GM12892 (cell line): ENCODE measurements at regions not wholly inside any gene's neighbourhood (a gene's known extent, or its start where the extent isn't known, plus 50 kb on each side); places are given as distances from the start of the nearest gene placed in this dataset.

Experiments used
- POLR2AphosphoS5 ChIP-seq: IDR thresholded peaks from 2 replicates; pipeline ENCODE4 v1.6.1; 2011; ENCODE audit warnings: low read depth, low read length, control low read depth
- TAF1 ChIP-seq: IDR thresholded peaks from 2 replicates; pipeline ENCODE4 v1.6.1; 2011; ENCODE audit warnings: low read depth, mild to moderate bottlenecking, control low read depth, low read length, borderline replicate concordance

DNA sequence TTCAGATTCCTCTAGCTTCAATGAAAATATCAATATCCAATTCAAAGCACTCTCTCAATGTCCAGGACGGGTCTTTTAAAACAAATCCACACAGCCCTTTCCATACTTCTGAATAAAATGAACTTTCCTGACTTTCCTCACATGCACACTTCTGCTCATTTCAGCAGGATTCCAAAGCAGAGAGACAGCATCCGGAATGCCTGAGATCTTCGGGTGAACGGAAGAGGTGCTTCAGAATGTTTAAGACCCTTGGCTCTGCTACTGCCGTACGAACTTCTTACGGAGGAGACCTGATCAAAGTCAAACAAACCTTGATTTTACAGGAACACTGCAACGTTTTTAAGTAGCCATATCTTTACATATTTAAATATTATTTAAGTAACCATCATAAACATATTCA is 245.7 kb downstream of the PTBP2 start:
- TF ChIP-seq TAF1 = no peak
- no peak for TF ChIP-seq POLR2AphosphoS5
